ENCODE measurements at regions not wholly inside any gene's neighbourhood (a gene's known extent, or its start where the extent isn't known, plus 50 kb on each side); places are given as distances from the start of the nearest gene placed in this dataset.

- H3K4me3 Mint-ChIP-seq = no peak overlapping the region
- no peaks in the 10 kb centered on the region for H3K79me2 ChIP-seq (ENCODE audit: insufficient read depth, low read length)
- H3K4me1 ChIP-seq (ENCODE audit: control insufficient read depth in 1 of 2, insufficient read depth in 2 of 2, low read length in 2 of 2) = no peaks in the 10 kb centered on the region
- H3K9me3 Mint-ChIP-seq = peaks cover 0 to 5% (median under 1%) of the 10 kb centered on the region in 7 donors
- H3K9ac ChIP-seq (ENCODE audit: insufficient read depth, low read length, poor library complexity, severe bottlenecking) = no peak overlapping the region
- no peaks in the 10 kb centered on the region for H4K20me1 ChIP-seq (ENCODE audit: insufficient read depth, low read length)
- H3K4me3 ChIP-seq (replicated peaks in 1 of 3; ENCODE audit: low read depth in 2 of 3, low read length in 3 of 3) = no peak overlapping the region
- H3K9me3 ChIP-seq (replicated peaks in 1 of 2; ENCODE audit: control insufficient read depth in 1 of 2, insufficient read depth in 1 of 2, low read length in 2 of 2) = no peaks in the 10 kb centered on the region
- H3K27ac Mint-ChIP-seq = no peak overlapping the region
- intact Hi-C loops (cut with micrococcal nuclease) = no loop called here
- no peak overlapping the region for H3K27ac ChIP-seq (ENCODE audit: low read depth in 1 of 2, low read length in 2 of 2)
- H2AFZ ChIP-seq (ENCODE audit: insufficient read depth, low read depth, low read length, poor library complexity, severe bottlenecking) = no peak overlapping the region
- no peak overlapping the region for H3K4me2 ChIP-seq (replicated peaks; ENCODE audit: extremely low read depth, low read length, poor library complexity, severe bottlenecking)
- H3K36me3 Mint-ChIP-seq = no peaks in the 10 kb centered on the region
- H3K4me1 Mint-ChIP-seq = no peaks in the 10 kb centered on the region
- 100% methylated on average over 2 of the region's 3 CpGs for WGBS (ENCODE audit: insufficient coverage)
- DNase-seq = no peak
- H3K36me3 ChIP-seq (replicated peaks in 1 of 2; ENCODE audit: control insufficient read depth in 1 of 2, insufficient read depth in 2 of 2, low read length in 2 of 2) = no peaks in the 10 kb centered on the region
- H3K27me3 ChIP-seq (ENCODE audit: control insufficient read depth in 2 of 2, insufficient read depth in 2 of 2, low read length in 2 of 2) = no peaks in the 10 kb centered on the region
- no peak for TF ChIP-seq CTCF (IDR thresholded peaks at IDR 0.05)
- no peaks in the 10 kb centered on the region for H3K27me3 Mint-ChIP-seq (ENCODE audit: low read depth in 3 of 3)
These were observed 662.4 kb downstream of the SLITRK1 start for GRCh38 chr13:83219832-83220231.

- Histone ChIP-seq H2AFZ (ENCODE audit: insufficient read depth, low read depth, low read length, poor library complexity, severe bottlenecking) (no peak overlapping the region), H3K79me2 (ENCODE audit: insufficient read depth, low read length) (no peaks in the 10 kb centered on the region), H3K27me3 (ENCODE audit: control insufficient read depth in 2 of 2, insufficient read depth in 2 of 2, low read length in 2 of 2) (no peaks in the 10 kb centered on the region), H3K36me3 (replicated peaks in 1 of 2; ENCODE audit: control insufficient read depth in 1 of 2, insufficient read depth in 2 of 2, low read length in 2 of 2) (no peaks in the 10 kb centered on the region), H4K20me1 (ENCODE audit: insufficient read depth, low read length) (no peaks in the 10 kb centered on the region), H3K27ac (ENCODE audit: low read depth in 1 of 2, low read length in 2 of 2) (no peak overlapping the region), H3K9ac (ENCODE audit: insufficient read depth, low read length, poor library complexity, severe bottlenecking) (no peak overlapping the region), H3K4me3 (replicated peaks in 1 of 3; ENCODE audit: low read depth in 2 of 3, low read length in 3 of 3) (no peak overlapping the region), H3K4me2 (replicated peaks; ENCODE audit: extremely low read depth, low read length, poor library complexity, severe bottlenecking) (no peak overlapping the region), H3K9me3 (replicated peaks in 1 of 2; ENCODE audit: control insufficient read depth in 1 of 2, insufficient read depth in 1 of 2, low read length in 2 of 2) (no peaks in the 10 kb centered on the region), H3K4me1 (ENCODE audit: control insufficient read depth in 1 of 2, insufficient read depth in 2 of 2, low read length in 2 of 2) (no peaks in the 10 kb centered on the region)
- no CpG with 5 or more reads among the region's 1 CpG for WGBS (ENCODE audit: insufficient coverage)
- Mint-ChIP-seq H3K27me3 (ENCODE audit: low read depth in 3 of 3) (no peaks in the 10 kb centered on the region), H3K36me3 (no peaks in the 10 kb centered on the region), H3K9me3 (peaks cover 0 to 5% (median 1%) of the 10 kb centered on the region in 7 donors), H3K4me3 (no peak overlapping the region), H3K4me1 (no peaks in the 10 kb centered on the region), H3K27ac (no peak overlapping the region)
- TF ChIP-seq CTCF (IDR thresholded peaks at IDR 0.05) = no peak
- no peak for DNase-seq
- intact Hi-C loops (cut with micrococcal nuclease) = no loop called here
These were observed 665.6 kb downstream of the SLITRK1 start for GRCh38 chr13:83216479-83217245.

Data from CD14-positive monocyte (primary cell).